DOHH2 (cell line): ENCODE measurements at regions not wholly inside any gene's neighbourhood (a gene's known extent, or its start where the extent isn't known, plus 50 kb on each side); places are given as distances from the start of the nearest gene placed in this dataset.

Source experiments
- H3F3A ChIP-seq: fragments of 200-600 bp; sonication (generic), shearing (Covaris generic); 2 replicates; pipeline ENCODE4 v1.6.0; 2016; ENCODE audit warnings: antibody characterized with exemption, mild to moderate bottlenecking; ENCODE audit not compliant: control insufficient read depth, insufficient read depth
- H3K27ac ChIP-seq: fragments of 200-600 bp; sonication (generic); 2 replicates; pipeline ENCODE4 v1.5.1; 2014; ENCODE audit warnings: low read depth, mild to moderate bottlenecking, low read length, moderate library complexity
- H3K27me3 ChIP-seq: fragments of 200-600 bp; sonication (generic); 2 replicates; pipeline ENCODE4 v1.6.1; 2014; ENCODE audit warnings: mild to moderate bottlenecking, low read length, mixed read lengths; ENCODE audit not compliant: control insufficient read depth
- H3K36me3 ChIP-seq: fragments of 200-600 bp; sonication (generic); 2 replicates; pipeline ENCODE4 v1.6.1; 2014; ENCODE audit warnings: mild to moderate bottlenecking, low read length, moderate library complexity, mixed read lengths; ENCODE audit not compliant: control insufficient read depth
- H3K4me1 ChIP-seq: fragments of 200-600 bp; sonication (generic); 2 replicates; pipeline ENCODE4 v1.6.1; 2014; ENCODE audit warnings: mild to moderate bottlenecking, low read length, mixed read lengths; ENCODE audit not compliant: control insufficient read depth
- H3K4me2 ChIP-seq: fragments of 200-600 bp; sonication (generic); 2 replicates; pipeline ENCODE4 v1.6.0; 2014; ENCODE audit warnings: mild to moderate bottlenecking, low read length, moderate library complexity
- H3K4me3 ChIP-seq: fragments of 200-600 bp; sonication (generic); 2 replicates; pipeline ENCODE4 v1.5.1; 2014; ENCODE audit warnings: mild to moderate bottlenecking, low read length, mixed read lengths
- H3K79me2 ChIP-seq: fragments of 200-600 bp; sonication (generic); 2 replicates; pipeline ENCODE4 v1.6.1; 2014; ENCODE audit warnings: mild to moderate bottlenecking, low read length, mixed read lengths; ENCODE audit not compliant: control insufficient read depth
- H3K9me2 ChIP-seq: fragments of 200-600 bp; sonication (generic); replicated peaks from 2 replicates; pipeline ENCODE4 v1.6.1; 2014; ENCODE audit warnings: mild to moderate bottlenecking, low read length, mixed read lengths; ENCODE audit not compliant: control insufficient read depth
- H3K9me3 ChIP-seq: fragments of 200-600 bp; sonication (generic); 2 replicates; pipeline ENCODE4 v1.6.1; 2014; ENCODE audit warnings: antibody characterized with exemption, low read length, mixed read lengths; ENCODE audit not compliant: control insufficient read depth, insufficient read depth
- H4K20me1 ChIP-seq: fragments of 200-600 bp; sonication (generic); 2 replicates; pipeline ENCODE4 v1.6.0; 2014; ENCODE audit warnings: low read depth, mild to moderate bottlenecking, antibody characterized with exemption, low read length, moderate library complexity; ENCODE audit not compliant: control insufficient read depth, insufficient read depth
- EZH2phosphoT487 ChIP-seq: fragments of 200-600 bp; sonication (generic); IDR thresholded peaks from 2 replicates; pipeline ENCODE4 v1.6.1; 2017; ENCODE audit warnings: borderline replicate concordance, mild to moderate bottlenecking, antibody characterized with exemption, low read length, moderate library complexity, mixed read lengths
- TF ChIP-seq, protein P1 (sequence below): fragments of 200-600 bp; sonication (generic); IDR thresholded peaks from one replicate; pipeline ENCODE4 v1.5.1; 2014; ENCODE audit warnings: antibody characterized with exemption, mild to moderate bottlenecking, low read depth, low read length; ENCODE audit not compliant: poor library complexity, severe bottlenecking

DNA sequence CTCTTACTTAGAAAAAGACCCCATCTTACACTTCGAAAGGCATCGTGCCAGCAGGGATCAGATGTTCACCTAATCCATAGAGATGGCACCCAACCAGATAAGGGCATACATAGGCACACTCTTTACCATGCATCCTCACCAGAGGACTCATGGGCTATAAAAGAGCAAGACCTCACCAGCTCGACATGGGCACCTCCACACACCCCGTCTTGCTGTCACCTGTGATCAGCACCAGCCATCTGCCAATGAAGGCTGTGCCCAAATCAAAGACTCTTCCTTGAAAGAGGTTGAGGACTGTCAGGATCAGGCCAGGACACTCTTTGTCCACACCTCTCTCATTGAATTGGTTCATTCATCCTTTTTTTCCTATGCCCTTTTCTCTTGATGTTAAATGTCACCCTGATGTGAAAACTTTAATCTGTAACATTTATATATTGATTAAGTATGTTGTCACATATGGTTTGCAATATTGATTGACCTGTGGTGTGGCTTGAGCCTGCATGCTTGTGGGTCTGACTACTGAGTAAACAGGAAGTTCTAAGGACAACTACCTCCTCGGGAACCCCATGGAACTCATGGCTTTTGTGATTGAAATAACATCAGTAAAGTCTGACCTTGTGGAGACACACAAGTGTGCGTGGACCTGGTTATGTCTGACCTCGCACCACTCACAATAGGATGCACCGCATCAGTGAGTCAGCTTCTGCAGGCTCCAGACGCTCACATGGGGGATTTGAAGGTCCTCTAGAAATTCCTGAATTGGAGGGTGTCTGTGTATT, 75.5 kb downstream of the HTR5A start:
- Histone ChIP-seq H3K4me3 (no peak overlapping the region), H4K20me1 (no peaks in the 10 kb centered on the region), H3K27me3 (peaks cover 16% of the 10 kb centered on the region; the same call in 1 of the 2 replicates)

DNA sequence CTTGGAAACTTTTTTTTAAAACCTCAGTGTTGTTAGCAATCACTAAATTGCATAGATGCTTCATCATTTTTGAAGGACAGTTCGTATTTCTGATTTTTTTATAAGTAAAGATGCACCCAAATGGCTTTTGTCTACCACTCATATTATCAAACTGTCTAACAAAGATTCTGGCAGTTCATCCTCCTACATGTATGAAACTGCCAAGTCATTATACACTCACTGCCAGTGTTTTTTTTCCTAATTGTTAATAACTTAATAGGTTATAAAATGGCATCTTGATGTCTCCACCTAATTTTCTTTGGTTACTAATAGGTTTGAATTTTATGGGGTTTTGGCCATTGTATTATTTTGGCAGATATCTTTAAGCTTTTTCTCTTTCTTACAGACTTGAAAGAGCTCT, 77.0 kb downstream of the HTR5A start:
- H3K4me3 ChIP-seq = no peak overlapping the region
- TF ChIP-seq, protein P1, sequence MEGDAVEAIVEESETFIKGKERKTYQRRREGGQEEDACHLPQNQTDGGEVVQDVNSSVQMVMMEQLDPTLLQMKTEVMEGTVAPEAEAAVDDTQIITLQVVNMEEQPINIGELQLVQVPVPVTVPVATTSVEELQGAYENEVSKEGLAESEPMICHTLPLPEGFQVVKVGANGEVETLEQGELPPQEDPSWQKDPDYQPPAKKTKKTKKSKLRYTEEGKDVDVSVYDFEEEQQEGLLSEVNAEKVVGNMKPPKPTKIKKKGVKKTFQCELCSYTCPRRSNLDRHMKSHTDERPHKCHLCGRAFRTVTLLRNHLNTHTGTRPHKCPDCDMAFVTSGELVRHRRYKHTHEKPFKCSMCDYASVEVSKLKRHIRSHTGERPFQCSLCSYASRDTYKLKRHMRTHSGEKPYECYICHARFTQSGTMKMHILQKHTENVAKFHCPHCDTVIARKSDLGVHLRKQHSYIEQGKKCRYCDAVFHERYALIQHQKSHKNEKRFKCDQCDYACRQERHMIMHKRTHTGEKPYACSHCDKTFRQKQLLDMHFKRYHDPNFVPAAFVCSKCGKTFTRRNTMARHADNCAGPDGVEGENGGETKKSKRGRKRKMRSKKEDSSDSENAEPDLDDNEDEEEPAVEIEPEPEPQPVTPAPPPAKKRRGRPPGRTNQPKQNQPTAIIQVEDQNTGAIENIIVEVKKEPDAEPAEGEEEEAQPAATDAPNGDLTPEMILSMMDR = no peak
- TF ChIP-seq EZH2phosphoT487 = no peak
- no peaks in the 10 kb centered on the region for H3K79me2 ChIP-seq
- no peak overlapping the region for H3K4me2 ChIP-seq
- no peaks in the 10 kb centered on the region for H3K36me3 ChIP-seq
- no peak overlapping the region for H3K27ac ChIP-seq
- no peaks in the 10 kb centered on the region for H3K4me1 ChIP-seq
- no peaks in the 10 kb centered on the region for H3K9me3 ChIP-seq
- H3K27me3 ChIP-seq = peaks cover 15% of the 10 kb centered on the region; the same call in 1 of the 2 replicates
- H4K20me1 ChIP-seq = no peaks in the 10 kb centered on the region
- no peaks in the 10 kb centered on the region for H3K9me2 ChIP-seq
- no peaks in the 10 kb centered on the region for H3F3A ChIP-seq

More for the DNA sequence above, 75.5 kb downstream of the HTR5A start:
- H3K4me2 ChIP-seq = no peak overlapping the region
- no peak overlapping the region for H3K27ac ChIP-seq
- no peaks in the 10 kb centered on the region for H3K4me1 ChIP-seq
- H3F3A ChIP-seq = no peaks in the 10 kb centered on the region
- TF ChIP-seq EZH2phosphoT487 = no peak
- H3K36me3 ChIP-seq = no peaks in the 10 kb centered on the region
- H3K9me3 ChIP-seq = no peaks in the 10 kb centered on the region
- H3K79me2 ChIP-seq = no peaks in the 10 kb centered on the region
- H3K9me2 ChIP-seq = no peaks in the 10 kb centered on the region

DNA sequence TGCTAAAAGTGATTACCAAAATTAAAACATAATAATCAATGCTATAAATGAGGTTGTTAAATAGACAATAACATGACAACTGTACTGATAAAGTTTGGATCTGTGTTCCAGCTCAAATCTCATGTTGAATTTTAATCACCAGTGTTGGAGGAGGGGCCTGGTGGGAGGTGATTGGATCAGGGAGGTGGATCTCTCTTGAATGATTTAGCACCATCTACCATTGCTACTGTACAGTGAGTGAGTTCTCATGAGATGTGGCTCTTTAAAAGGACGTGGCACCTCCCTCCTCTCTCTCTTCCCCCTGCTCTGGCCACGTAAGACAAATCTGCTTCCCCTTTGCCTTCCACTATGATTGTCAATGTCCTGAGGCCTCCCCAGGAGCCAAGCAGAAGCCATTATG, 77.5 kb downstream of the HTR5A start:
- Histone ChIP-seq H3K79me2 (no peaks in the 10 kb centered on the region), H4K20me1 (no peaks in the 10 kb centered on the region), H3K36me3 (no peaks in the 10 kb centered on the region), H3K4me2 (no peak overlapping the region), H3K4me3 (no peak overlapping the region), H3K9me3 (no peaks in the 10 kb centered on the region), H3K27me3 (peaks cover 11% of the 10 kb centered on the region; the same call in 1 of the 2 replicates), H3K27ac (no peak overlapping the region), H3K9me2 (no peaks in the 10 kb centered on the region), H3K4me1 (no peaks in the 10 kb centered on the region), H3F3A (no peaks in the 10 kb centered on the region)
- TF ChIP-seq EZH2phosphoT487 = no peak
- TF ChIP-seq, protein P1 = no peak

DNA sequence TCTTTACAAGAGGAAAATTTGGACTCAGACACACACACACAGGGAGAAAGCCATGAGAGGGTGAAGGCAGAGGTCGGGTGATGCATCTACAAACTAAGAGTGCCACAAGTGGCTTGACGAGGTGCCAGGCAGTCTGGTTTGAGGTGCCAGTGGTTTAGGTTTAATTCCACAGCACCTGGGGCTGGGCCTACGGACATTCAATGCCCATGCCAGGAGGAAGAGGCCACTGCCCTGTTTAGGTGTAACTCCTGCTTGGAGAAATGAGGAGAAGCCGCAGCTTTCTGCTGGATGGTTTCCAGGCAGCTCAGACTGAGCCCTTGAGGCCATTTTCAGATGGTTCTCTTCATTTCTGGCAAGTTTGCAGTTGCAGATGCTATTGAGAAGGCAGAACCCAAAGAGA, 83.6 kb downstream of the HTR5A start:
- no peaks in the 10 kb centered on the region for H4K20me1 ChIP-seq
- no peaks in the 10 kb centered on the region for H3K27me3 ChIP-seq
- no peaks in the 10 kb centered on the region for H3K4me1 ChIP-seq
- no peaks in the 10 kb centered on the region for H3K79me2 ChIP-seq
- H3K9me2 ChIP-seq = no peaks in the 10 kb centered on the region
- H3F3A ChIP-seq = no peaks in the 10 kb centered on the region
- no peaks in the 10 kb centered on the region for H3K36me3 ChIP-seq
- peaks cover 4% of the 10 kb centered on the region; the same call in 1 of the 2 replicates for H3K9me3 ChIP-seq
- no peak overlapping the region for H3K4me3 ChIP-seq
- no peak overlapping the region for H3K27ac ChIP-seq
- TF ChIP-seq EZH2phosphoT487 = no peak
- TF ChIP-seq, protein P1 = no peak
- H3K4me2 ChIP-seq = no peak overlapping the region
